ENCODE measurements at regions not wholly inside any gene's neighbourhood (a gene's known extent, or its start where the extent isn't known, plus 50 kb on each side); places are given as distances from the start of the nearest gene placed in this dataset.

- TF ChIP-seq ZBTB33 (IDR thresholded peaks at IDR 0.05; ENCODE audit: extremely low read depth, insufficient replicate concordance, low read length) = no peak
- no peak for TF ChIP-seq MAX (IDR thresholded peaks at IDR 0.05)
- TF ChIP-seq SIN3A (IDR thresholded peaks at IDR 0.05; ENCODE audit: low read depth) = no peak
- TF ChIP-seq ZNF274 (IDR thresholded peaks at IDR 0.05; ENCODE audit: low read depth, low read length) = no peak
- TF ChIP-seq JUND (IDR thresholded peaks at IDR 0.05) = no peak
- TF ChIP-seq TCF7L2 (IDR thresholded peaks at IDR 0.05; ENCODE audit: borderline replicate concordance, extremely low read depth, insufficient read depth, insufficient read length) = no peak
Observed at GRCh38 chr4:13171292-13172057, 312.7 kb downstream of the RAB28 start (continued).

- H3K4me3 ChIP-seq (replicated peaks in 1 of 2; ENCODE audit: low read depth in 1 of 2, low read length in 2 of 2) = no peak overlapping the region
- CTCF ChIA-PET = no interaction called here
Observed at GRCh38 chr4:13169731-13170525, 314.2 kb downstream of the RAB28 start.

More at GRCh38 chr4:13169731-13170525, 314.2 kb downstream of the RAB28 start:
- BruUV-seq (replicated peaks) = no TSS peak
- H3K4me2 ChIP-seq (ENCODE audit: low read length) = no peak overlapping the region
- H3K9ac ChIP-seq (ENCODE audit: low read length) = no peak overlapping the region
- intact Hi-C loops (cut with micrococcal nuclease) = no loop called here
- H2AFZ ChIP-seq (ENCODE audit: low read depth, low read length, poor library complexity, severe bottlenecking) = no peak overlapping the region
- ATAC-seq (no peak), DNase-seq (ENCODE audit: low read depth, low spot score) (no peak)
- POLR2A ChIA-PET = no interaction called here
- no peaks in the 10 kb centered on the region for H3K79me2 ChIP-seq (ENCODE audit: insufficient read depth, low read length)
- no peak overlapping the region for H3K27ac ChIP-seq (ENCODE audit: low read depth, low read length)
- no peaks in the 10 kb centered on the region for H3K9me3 ChIP-seq (ENCODE audit: control insufficient read depth in 1 of 2, insufficient read depth in 1 of 2, low read depth in 1 of 2, low read length in 2 of 2)
- RAD21 ChIA-PET (ENCODE audit: low non-redundant PET in 1 of 2, low total read pairs in 2 of 2, uncharacterized antibody in 2 of 2, unreplicated experiment in 2 of 2) = no interaction called here
- no peaks in the 10 kb centered on the region for H3K27me3 ChIP-seq (ENCODE audit: insufficient read depth, low read length)
- TF ChIP-seq ELF1 (IDR thresholded peaks at IDR 0.05; ENCODE audit: borderline replicate concordance, low read depth) (no peak), ZNF274 (IDR thresholded peaks at IDR 0.05; ENCODE audit: low read depth, low read length) (no peak), EGR1 (IDR thresholded peaks at IDR 0.05; ENCODE audit: low read depth) (no peak), MAX (IDR thresholded peaks at IDR 0.05) (no peak), RAD21 (IDR thresholded peaks at IDR 0.05; ENCODE audit: low read depth) (no peak), FOSL1 (IDR thresholded peaks at IDR 0.05; ENCODE audit: low read depth) (no peak), POLR2AphosphoS5 (IDR thresholded peaks at IDR 0.05; ENCODE audit: low read depth, low read length) (no peak), ZFX (IDR thresholded peaks at IDR 0.05) (no peak), ZBTB33 (IDR thresholded peaks at IDR 0.05; ENCODE audit: extremely low read depth, insufficient replicate concordance, low read length) (no peak), SP1 (IDR thresholded peaks at IDR 0.05; ENCODE audit: low read depth) (no peak), EZH2phosphoT487 (IDR thresholded peaks at IDR 0.05; ENCODE audit: borderline replicate concordance) (no peak)
- no peaks in the 10 kb centered on the region for H3K36me3 ChIP-seq (ENCODE audit: control insufficient read depth in 1 of 2, insufficient read depth in 2 of 2, low read length in 2 of 2)
- H4K20me1 ChIP-seq (ENCODE audit: insufficient read depth) = no peaks in the 10 kb centered on the region
- H3K4me1 ChIP-seq (ENCODE audit: control insufficient read depth in 1 of 2, insufficient read depth in 2 of 2, low read length in 2 of 2) = no peaks in the 10 kb centered on the region
- H3K9me2 ChIP-seq (ENCODE audit: insufficient read depth) = no peaks in the 10 kb centered on the region
